A673 (cell line): ENCODE measurements at regions not wholly inside any gene's neighbourhood (a gene's known extent, or its start where the extent isn't known, plus 50 kb on each side); places are given as distances from the start of the nearest gene placed in this dataset.
"Not testable (repeated sequence)": the region's sequence is repeated elsewhere in the genome, so short reads cannot be mapped to it uniquely, and the experiment has no call there.

ENCODE experiments used
- BruUV-seq: library from RNA; stranded (reverse); fragments of 400-500 nt; replicated peaks from 2 replicates; lab custom pipeline; 2021; lab: Mats Ljungman, UMichigan
- CTCF ChIA-PET: fragments of 300-600 bp; sonication (Branson Sonifier 250); formaldehyde crosslinking; loops from one replicate; lab custom pipeline; 2022; ENCODE audit warnings: antibody characterized with exemption; lab: Charles Lee
- POLR2A ChIA-PET: fragments of 300-600 bp; sonication (Branson Sonifier 250); formaldehyde crosslinking; loops from one replicate; lab custom pipeline; 2022; ENCODE audit warnings: antibody characterized with exemption; ENCODE audit not compliant: low non-redundant PET; lab: Charles Lee
- DNase-seq: peaks from one replicate; pipeline ENCODE4 v3.0.0-alpha.2; 2015; ENCODE audit warnings: low spot score
- H3K27ac ChIP-seq: fragments of 200-600 bp; sonication (generic); 2 replicates; pipeline ENCODE4 v1.5.1; 2016; ENCODE audit warnings: mixed run types, low read depth, mild to moderate bottlenecking, mixed read lengths, antibody characterized with exemption, low read length; ENCODE audit not compliant: poor library complexity, severe bottlenecking
- H3K27me3 ChIP-seq: fragments of 200-600 bp; sonication (generic); replicated peaks from 2 replicates; pipeline ENCODE4 v1.6.1; 2017; ENCODE audit warnings: mixed run types, low read depth, mild to moderate bottlenecking, mixed read lengths, antibody characterized with exemption, low read length; ENCODE audit not compliant: insufficient read depth, poor library complexity
- H3K36me3 ChIP-seq: fragments of 200-600 bp; sonication (generic); 2 replicates; pipeline ENCODE4 v1.6.1; 2016; ENCODE audit warnings: mixed run types, mild to moderate bottlenecking, mixed read lengths, antibody characterized with exemption, low read length; ENCODE audit not compliant: insufficient read depth, poor library complexity, severe bottlenecking
- H3K4me1 ChIP-seq: fragments of 200-600 bp; sonication (generic); 2 replicates; pipeline ENCODE4 v1.6.1; 2017; ENCODE audit warnings: mixed run types, mild to moderate bottlenecking, mixed read lengths, antibody characterized with exemption, low read length; ENCODE audit not compliant: insufficient read depth, poor library complexity, severe bottlenecking
- H3K4me3 ChIP-seq: fragments of 200-600 bp; sonication (generic); 2 replicates; pipeline ENCODE4 v1.5.1; 2016; ENCODE audit warnings: low read depth, mixed run types, mild to moderate bottlenecking, mixed read lengths, low read length; ENCODE audit not compliant: poor library complexity, severe bottlenecking
- H3K9me3 ChIP-seq: fragments of 200-600 bp; sonication (generic); 2 replicates; pipeline ENCODE4 v1.6.1; 2016; ENCODE audit warnings: mixed run types, low read depth, mild to moderate bottlenecking, mixed read lengths, antibody characterized with exemption, low read length; ENCODE audit not compliant: poor library complexity, severe bottlenecking
- CTCF ChIP-seq: fragments of 300-800, 200-600 bp; sonication (generic); conservative IDR thresholded peaks from 2 replicates; pipeline ENCODE4 v1.5.1; 2017; ENCODE audit warnings: low read depth, mild to moderate bottlenecking, antibody characterized with exemption, low read length, moderate library complexity, mixed read lengths
- EZH2 ChIP-seq: fragments of 200-600 bp; sonication (generic); IDR thresholded peaks from 2 replicates; pipeline ENCODE4 v1.6.1; 2017; ENCODE audit warnings: borderline replicate concordance, low read depth, mild to moderate bottlenecking, mixed read lengths, antibody characterized with exemption, low read length; ENCODE audit not compliant: poor library complexity, severe bottlenecking
- intact Hi-C: fragments of 100-400 bp; cut with micrococcal nuclease; formaldehyde crosslinking; loops from one replicate; pipeline ENCODE4 v1.10.0; 2022; ENCODE audit not compliant: unreplicated experiment

- H3K9me3 ChIP-seq, CTCF ChIA-PET, H3K4me1 ChIP-seq, BruUV-seq, H3K27me3 ChIP-seq, H3K4me3 ChIP-seq, POLR2A ChIA-PET, DNase-seq, intact Hi-C loops, H3K36me3 ChIP-seq, H3K27ac ChIP-seq: not testable (repeated sequence)
Measured at GRCh38 chr4:189733507-189733906, 207.2 kb upstream of the FRG1 start.

- CTCF ChIA-PET, H3K4me3 ChIP-seq, H3K27ac ChIP-seq, BruUV-seq, H3K27me3 ChIP-seq, intact Hi-C loops, H3K36me3 ChIP-seq, H3K9me3 ChIP-seq, POLR2A ChIA-PET, DNase-seq, H3K4me1 ChIP-seq: not testable (repeated sequence)
Measured at GRCh38 chr4:189734648-189735267, 205.9 kb upstream of the FRG1 start.

DNA sequence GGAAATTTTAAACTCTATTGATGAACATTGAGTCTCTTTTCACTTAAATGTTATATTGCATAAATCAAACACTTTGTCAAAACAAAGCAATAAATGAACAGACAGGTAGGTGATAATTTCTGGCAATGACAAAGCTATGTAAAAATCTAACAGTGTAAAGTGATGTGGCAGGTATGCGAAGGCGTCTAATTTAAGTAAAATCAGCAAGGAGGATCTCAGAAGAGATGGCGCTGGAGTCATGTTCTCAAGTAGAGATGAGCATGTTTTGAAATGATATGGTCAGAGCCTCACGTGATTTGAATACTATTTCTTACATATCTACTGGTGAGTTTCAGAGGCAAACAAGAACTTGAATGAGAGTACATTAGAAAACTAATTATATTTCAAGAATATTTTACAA lies 204.0 kb upstream of the FRG1 start:
- intact Hi-C loops, H3K9me3 ChIP-seq, POLR2A ChIA-PET, H3K4me1 ChIP-seq, H3K36me3 ChIP-seq, H3K4me3 ChIP-seq, H3K27me3 ChIP-seq, H3K27ac ChIP-seq, CTCF ChIA-PET, BruUV-seq, DNase-seq: not testable (repeated sequence)

DNA sequence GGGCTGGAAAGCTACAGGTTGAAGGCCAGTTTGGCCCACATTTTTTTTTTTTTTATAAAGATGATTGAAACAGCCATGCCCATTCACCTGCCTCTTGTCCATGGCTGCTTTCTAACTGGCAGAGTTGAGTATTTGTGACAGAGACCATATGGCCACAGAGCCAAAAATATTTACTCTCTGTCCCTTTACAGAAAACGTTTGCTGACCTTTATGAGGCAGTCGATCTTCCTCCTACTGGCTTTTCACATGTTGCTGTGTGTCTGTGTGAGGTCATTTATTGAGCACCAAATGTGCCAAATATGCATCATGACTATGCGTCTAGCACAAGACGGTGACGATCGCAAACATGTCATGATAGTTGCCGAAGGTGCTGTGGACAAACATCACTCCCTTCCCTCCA lies 200.6 kb upstream of the FRG1 start:
- H3K27ac ChIP-seq, CTCF ChIA-PET, intact Hi-C loops, H3K9me3 ChIP-seq, DNase-seq, H3K4me1 ChIP-seq, H3K36me3 ChIP-seq, POLR2A ChIA-PET, H3K27me3 ChIP-seq, BruUV-seq, H3K4me3 ChIP-seq: not testable (repeated sequence)

DNA sequence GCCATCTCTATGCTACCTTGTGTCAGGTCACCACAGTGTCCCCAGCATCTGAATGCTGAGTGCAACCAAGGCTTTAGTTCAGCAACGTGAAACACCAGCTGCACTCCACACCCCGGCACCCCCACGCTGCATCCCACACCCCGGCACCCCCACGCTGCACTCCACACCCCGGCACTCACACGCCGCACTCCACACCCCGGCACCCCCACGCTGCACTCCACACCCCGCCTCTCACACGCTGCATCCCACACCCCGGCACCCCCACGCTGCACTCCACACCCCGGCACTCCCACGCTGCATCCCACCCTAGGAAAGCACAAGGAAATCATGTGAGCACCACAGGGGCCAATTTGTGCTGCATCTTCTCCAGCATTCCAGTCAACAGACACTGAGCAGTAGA lies 199.8 kb upstream of the FRG1 start:
- Histone ChIP-seq H3K4me1 (no peaks in the 10 kb centered on the region), H3K9me3 (no peaks in the 10 kb centered on the region), H3K4me3 (no peak overlapping the region), H3K36me3 (no peaks in the 10 kb centered on the region), H3K27ac (no peak overlapping the region), H3K27me3 (no peaks in the 10 kb centered on the region)
- no peak for TF ChIP-seq EZH2
- TF ChIP-seq CTCF = no peak
- BruUV-seq = no TSS peak
- intact Hi-C loops = no loop called here
- ChIA-PET POLR2A (no interaction called here), CTCF (no interaction called here)
- DNase-seq = no peak

GRCh38 chr4:189753092-189753491 lies 187.6 kb upstream of the FRG1 start:
- H3K27me3 ChIP-seq, DNase-seq, H3K9me3 ChIP-seq, H3K4me3 ChIP-seq, BruUV-seq, H3K27ac ChIP-seq, POLR2A ChIA-PET, H3K4me1 ChIP-seq, CTCF ChIA-PET, H3K36me3 ChIP-seq, intact Hi-C loops: not testable (repeated sequence)
